HCT116 (cell line): ENCODE measurements at regions not wholly inside any gene's neighbourhood (a gene's known extent, or its start where the extent isn't known, plus 50 kb on each side); places are given as distances from the start of the nearest gene placed in this dataset.

Experiments used
- ATAC-seq: fragments of 200-7000 bp; cut with Tn5 transposase; 2 replicates; pipeline ENCODE4 v1.9.1; 2020; ENCODE audit warnings: mild to moderate bottlenecking, moderate library complexity
- BruUV-seq: library from RNA; stranded (reverse); fragments of 400-500 nt; replicated peaks from 2 replicates; lab custom pipeline; 2021; lab: Mats Ljungman, UMichigan
- CTCF ChIA-PET: fragments of 300-600 bp; sonication (Branson Sonifier 250); formaldehyde crosslinking; loops from one replicate; lab custom pipeline; 2021; ENCODE audit warnings: antibody characterized with exemption; lab: Charles Lee
- POLR2A ChIA-PET: fragments of 300-600, 350-600 bp; sonication (Branson Sonifier 250); formaldehyde crosslinking; loops from one replicate; lab custom pipeline; 2021; ENCODE audit warnings: antibody characterized with exemption; lab: Charles Lee
- RAD21 ChIA-PET, 2 experiments: fragments of 300-600 bp; sonication (Branson Sonifier 250); formaldehyde crosslinking; loops; one replicate each; lab custom pipeline; 2023; ENCODE audit warnings: low total read pairs in 2 of 2; ENCODE audit not compliant: uncharacterized antibody in 2 of 2, unreplicated experiment in 2 of 2, low non-redundant PET in 1 of 2; lab: Charles Lee
- DNase-seq: peaks from one replicate; pipeline ENCODE4 v3.0.0-alpha.2; 2010; ENCODE audit warnings: low read depth, low spot score
- H2AFZ ChIP-seq: fragments of 200-600 bp; shearing (Covaris generic), sonication (generic); 2 replicates; pipeline ENCODE4 v1.6.1; 2017; ENCODE audit warnings: low read depth, mixed run types, mixed read lengths, antibody characterized with exemption, low read length; ENCODE audit not compliant: poor library complexity, severe bottlenecking
- H3K27ac ChIP-seq: 2 replicates; pipeline ENCODE4 v1.5.1; 2012; ENCODE audit warnings: low read depth, low read length
- H3K27me3 ChIP-seq: fragments of 200-600 bp; sonication (generic); 2 replicates; pipeline ENCODE4 v1.6.1; 2016; ENCODE audit warnings: mixed run types, low read length, mixed read lengths; ENCODE audit not compliant: insufficient read depth
- H3K36me3 ChIP-seq, 2 experiments: fragments of 200-500 bp in 1 of 2; fragments of 200-600 bp in 1 of 2; sonication (Bioruptor generic) in 1 of 2; sonication (generic) in 1 of 2; 2 replicates each; pipeline versions ENCODE4 v1.5.1 to v1.6.1; 2014 to 2016; ENCODE audit warnings: low read length in 2 of 2, inconsistent platforms in 1 of 2, mixed read lengths in 1 of 2, mixed run types in 1 of 2; ENCODE audit not compliant: insufficient read depth in 2 of 2, control insufficient read depth in 1 of 2
- H3K4me1 ChIP-seq, 2 experiments: fragments of 200-600 bp in 1 of 2; sonication (generic) in 1 of 2; 2 replicates each; pipeline versions ENCODE4 v1.5.1 to v1.6.1; 2012 to 2017; ENCODE audit warnings: low read length in 2 of 2, inconsistent platforms in 1 of 2, mild to moderate bottlenecking in 1 of 2, mixed read lengths in 1 of 2, mixed run types in 1 of 2, moderate library complexity in 1 of 2; ENCODE audit not compliant: insufficient read depth in 2 of 2, control insufficient read depth in 1 of 2
- H3K4me2 ChIP-seq: fragments of 200-600 bp; sonication (generic); 2 replicates; pipeline ENCODE4 v1.6.1; 2017; ENCODE audit warnings: mixed run types, low read length, mixed read lengths
- H3K4me3 ChIP-seq, 2 experiments: fragments of 200-600 bp in 1 of 2; sonication (generic) in 1 of 2; replicated peaks in 1 of 2; 2 replicates each; pipeline ENCODE4 v1.5.1; 2011 to 2016; ENCODE audit warnings: low read length in 2 of 2, control low read depth in 1 of 2, low read depth in 1 of 2, mild to moderate bottlenecking in 1 of 2, mixed read lengths in 1 of 2, mixed run types in 1 of 2
- H3K79me2 ChIP-seq: fragments of 200-600 bp; sonication (generic); 2 replicates; pipeline ENCODE4 v1.6.1; 2017; ENCODE audit warnings: mild to moderate bottlenecking, mixed run types, low read length, moderate library complexity, mixed read lengths; ENCODE audit not compliant: insufficient read depth
- H3K9ac ChIP-seq: fragments of 200-600 bp; sonication (generic); 2 replicates; pipeline ENCODE4 v1.6.1; 2016; ENCODE audit warnings: low read length, mixed read lengths
- H3K9me2 ChIP-seq: fragments of 200-600 bp; sonication (generic), shearing (Covaris generic); 2 replicates; pipeline ENCODE4 v1.6.1; 2017; ENCODE audit warnings: mixed run types, mild to moderate bottlenecking, moderate library complexity; ENCODE audit not compliant: insufficient read depth
- H3K9me3 ChIP-seq, 2 experiments: fragments of 200-500 bp in 1 of 2; fragments of 200-600 bp in 1 of 2; sonication (Bioruptor generic) in 1 of 2; sonication (generic) in 1 of 2; 2 replicates each; pipeline ENCODE4 v1.6.1; 2014 to 2017; ENCODE audit warnings: low read length in 2 of 2, mixed read lengths in 2 of 2, inconsistent platforms in 1 of 2, low read depth in 1 of 2, mild to moderate bottlenecking in 1 of 2, mixed run types in 1 of 2, moderate library complexity in 1 of 2; ENCODE audit not compliant: control insufficient read depth in 1 of 2, insufficient read depth in 1 of 2
- H4K20me1 ChIP-seq: fragments of 200-600 bp; sonication (generic), shearing (Covaris generic); 2 replicates; pipeline ENCODE4 v1.6.1; 2017; ENCODE audit warnings: mixed run types, mild to moderate bottlenecking, moderate library complexity; ENCODE audit not compliant: insufficient read depth
- EGR1 ChIP-seq: IDR thresholded peaks from 2 replicates; pipeline ENCODE4 v1.6.1; 2012; ENCODE audit warnings: low read depth
- ELF1 ChIP-seq: IDR thresholded peaks from 2 replicates; pipeline ENCODE4 v1.6.1; 2012; ENCODE audit warnings: low read depth, borderline replicate concordance
- FOSL1 ChIP-seq: IDR thresholded peaks from 2 replicates; pipeline ENCODE4 v1.6.1; 2012; ENCODE audit warnings: low read depth
- POLR2AphosphoS5 ChIP-seq: IDR thresholded peaks from 2 replicates; pipeline ENCODE4 v1.6.1; 2011; ENCODE audit warnings: mild to moderate bottlenecking, low read depth, low read length, moderate library complexity
- RAD21 ChIP-seq: IDR thresholded peaks from 2 replicates; pipeline ENCODE4 v1.6.1; 2012; ENCODE audit warnings: low read depth, mild to moderate bottlenecking
- SIN3A ChIP-seq: IDR thresholded peaks from 2 replicates; pipeline ENCODE4 v1.6.1; 2012; ENCODE audit warnings: low read depth
- SRF ChIP-seq: IDR thresholded peaks from 2 replicates; pipeline ENCODE4 v1.6.1; 2012; ENCODE audit warnings: low read depth
- ZBTB33 ChIP-seq: IDR thresholded peaks from 2 replicates; pipeline ENCODE4 v1.6.1; 2011; ENCODE audit warnings: mild to moderate bottlenecking, low read length, moderate library complexity; ENCODE audit not compliant: insufficient replicate concordance; ENCODE audit errors: extremely low read depth
- ZNF274 ChIP-seq: fragments of 200-500 bp; sonication (Bioruptor generic); IDR thresholded peaks from 2 replicates; pipeline ENCODE4 v1.6.1; 2014; ENCODE audit warnings: mild to moderate bottlenecking, low read depth, low read length, inconsistent platforms
- intact Hi-C: fragments of 100-400 bp; cut with micrococcal nuclease; formaldehyde crosslinking; loops from 2 replicates; pipeline ENCODE4 v1.10.0; 2022

DNA sequence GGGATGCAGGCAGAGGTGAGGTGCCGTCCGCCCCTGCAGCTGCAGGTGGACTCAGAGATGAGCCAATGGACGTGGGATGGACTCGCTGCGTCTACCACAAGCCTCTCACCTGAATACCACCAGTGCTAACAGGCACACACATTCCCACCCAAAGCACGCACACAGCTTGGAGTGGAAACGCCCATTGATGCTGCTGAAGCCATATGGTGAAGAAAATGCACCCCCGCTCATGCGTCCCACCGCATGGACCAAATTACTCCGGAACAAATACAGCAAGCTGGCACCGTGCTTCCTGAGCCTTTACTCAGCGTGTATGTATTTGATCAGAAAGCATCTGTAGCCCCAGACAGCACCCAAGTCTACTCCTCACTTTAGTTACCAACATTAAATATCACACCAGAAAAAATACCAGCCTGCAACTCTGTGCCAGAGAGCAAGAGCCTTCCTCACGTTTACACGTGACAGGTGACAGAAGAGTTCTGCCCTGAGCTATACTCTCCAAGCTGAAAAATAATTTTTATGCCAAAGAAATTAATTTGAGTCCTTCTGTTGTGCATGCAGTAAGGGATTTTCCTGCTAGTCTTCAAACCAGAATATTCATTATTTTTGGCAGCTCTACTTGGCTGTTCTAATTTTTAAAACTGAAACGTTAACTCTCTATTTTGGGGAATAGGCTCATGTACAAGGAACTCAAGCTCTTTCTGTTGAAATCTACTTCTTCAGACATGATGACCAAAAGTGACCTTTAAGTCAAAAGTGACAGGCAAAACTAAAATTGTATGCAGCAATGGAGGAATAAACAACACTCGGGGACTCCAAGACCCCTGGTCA is 58.2 kb upstream of the SYNDIG1 start:
- H3K9me3 ChIP-seq, result peaks cover 0 to 6% of the 10 kb centered on the region in 2 experiments; a peak in 1 of 4 replicates
- RAD21 ChIA-PET, result no interaction called here
- no peaks in the 10 kb centered on the region for H3K9me2 ChIP-seq
- no peaks in the 10 kb centered on the region for H4K20me1 ChIP-seq
- DNase-seq, result no peak
- CTCF ChIA-PET, result no interaction called here
- ATAC-seq, result no peak
- POLR2A ChIA-PET, result no interaction called here
- TF ChIP-seq SRF (no peak), FOSL1 (no peak), ZNF274 (no peak), ELF1 (no peak), RAD21 (no peak), EGR1 (no peak), ZBTB33 (no peak), SIN3A (no peak), POLR2AphosphoS5 (no peak)
- BruUV-seq, result no TSS peak
- no peaks in the 10 kb centered on the region for H3K36me3 ChIP-seq
- no peak overlapping the region for H2AFZ ChIP-seq
- H3K27ac ChIP-seq, result no peak overlapping the region
- no peaks in the 10 kb centered on the region for H3K27me3 ChIP-seq
- no peaks in the 10 kb centered on the region for H3K79me2 ChIP-seq
- H3K4me3 ChIP-seq, result no peak overlapping the region
- no peak overlapping the region for H3K4me2 ChIP-seq
- H3K4me1 ChIP-seq, result no peaks in the 10 kb centered on the region
- H3K9ac ChIP-seq, result no peak overlapping the region
- intact Hi-C loops, result no loop called here
